ENCODE measurements at regions not wholly inside any gene's neighbourhood (a gene's known extent, or its start where the extent isn't known, plus 50 kb on each side); places are given as distances from the start of the nearest gene placed in this dataset.

GRCh38 chr7:17523813-17524739 lies 225.6 kb downstream of the AHR start:
- peak; percentile 23 for DNase-seq

- no peak for DNase-seq
Observed at GRCh38 chr7:17524746-17525145, 226.3 kb downstream of the AHR start.

GRCh38 chr7:17526621-17527020 lies 228.2 kb downstream of the AHR start:
- no peak for DNase-seq

DNA sequence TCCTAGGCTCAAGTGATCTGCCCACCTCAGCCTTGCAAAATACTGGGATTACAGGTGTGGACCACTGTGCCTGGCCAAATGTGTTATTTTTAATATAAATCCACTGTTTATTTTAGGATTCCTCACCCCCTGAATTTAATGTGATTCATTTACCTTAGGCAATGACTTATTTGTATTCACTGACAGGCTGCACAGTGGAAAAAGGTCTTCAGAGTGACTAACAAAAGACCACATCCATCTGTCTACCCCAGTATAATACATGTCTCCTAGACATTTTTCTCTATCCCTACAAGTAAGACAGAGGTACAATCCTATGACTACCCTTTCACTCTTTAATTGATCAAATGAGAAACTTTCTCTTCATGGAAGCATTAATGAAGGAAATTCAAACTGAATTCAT lies 230.2 kb downstream of the AHR start:
- DNase-seq = no peak

DNA sequence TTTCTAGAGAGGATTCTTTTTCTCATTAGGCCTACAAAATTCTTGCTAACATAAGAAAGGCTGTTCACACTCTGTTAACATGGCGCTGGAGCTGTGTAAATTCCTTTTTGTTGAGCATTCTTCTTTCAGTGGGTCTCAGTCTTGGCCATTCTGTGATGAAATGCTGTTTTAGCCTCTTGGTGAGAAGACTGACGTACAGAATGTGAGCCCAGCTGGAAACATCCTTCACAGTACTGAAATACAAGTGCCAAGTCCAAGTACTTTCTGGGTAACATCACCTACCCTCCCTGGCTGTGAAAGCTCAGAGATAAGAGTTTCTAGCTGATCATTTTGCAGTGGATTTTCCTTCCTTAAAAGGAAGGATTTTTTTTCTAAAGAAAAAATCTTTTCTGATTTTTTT lies 231.8 kb downstream of the AHR start:
- no peak for DNase-seq

GRCh38 chr7:17530741-17531421 lies 232.4 kb downstream of the AHR start:
- peak; percentile 56 for DNase-seq

DNA sequence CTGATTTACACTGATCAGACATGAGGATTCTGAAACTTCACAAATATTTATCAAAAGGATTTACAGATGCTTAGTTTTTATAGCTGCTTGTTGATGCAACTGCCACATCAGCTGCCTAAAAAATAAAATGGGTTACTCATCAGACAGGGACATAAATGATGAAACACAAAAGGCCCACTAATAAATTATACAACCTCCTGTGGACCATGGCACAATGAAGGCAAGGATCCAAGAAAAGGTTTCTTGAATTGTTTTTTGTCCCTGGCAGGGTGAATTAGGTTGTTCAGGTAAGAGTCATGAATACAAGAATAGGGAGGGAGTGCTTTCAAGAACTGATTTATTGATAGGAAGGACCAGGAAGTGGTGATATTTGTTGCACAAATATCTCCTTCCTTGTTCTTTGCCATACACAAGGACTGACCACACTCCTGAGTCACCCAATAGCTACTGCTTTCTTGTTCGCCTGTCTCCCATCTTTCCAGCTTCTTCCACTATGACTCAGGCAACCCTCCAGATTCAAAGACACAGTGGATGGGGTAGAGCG lies 234.5 kb downstream of the AHR start:
- peak; percentile 12 for DNase-seq

- DNase-seq = no peak
Observed at GRCh38 chr7:17534348-17534747, 235.9 kb downstream of the AHR start.

DNA sequence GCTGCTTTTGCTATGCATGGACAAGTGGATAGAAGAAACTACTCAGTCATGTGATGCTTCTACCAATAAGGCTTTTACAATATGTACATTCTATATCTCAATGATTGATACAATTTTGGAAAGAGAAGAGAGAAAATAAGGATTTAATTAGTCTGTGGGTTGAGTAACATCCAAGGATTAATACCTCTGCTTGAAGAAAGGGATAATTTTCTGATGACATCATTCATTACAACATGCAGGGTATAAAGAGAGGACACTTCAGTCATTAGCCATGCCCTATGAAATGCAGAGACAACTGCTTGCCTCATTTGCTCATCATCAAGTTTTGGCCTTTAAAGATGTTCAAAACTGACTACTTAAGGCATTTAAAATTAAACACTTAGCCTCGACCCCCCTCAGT lies 237.3 kb downstream of the AHR start:
- no peak for DNase-seq

DNA sequence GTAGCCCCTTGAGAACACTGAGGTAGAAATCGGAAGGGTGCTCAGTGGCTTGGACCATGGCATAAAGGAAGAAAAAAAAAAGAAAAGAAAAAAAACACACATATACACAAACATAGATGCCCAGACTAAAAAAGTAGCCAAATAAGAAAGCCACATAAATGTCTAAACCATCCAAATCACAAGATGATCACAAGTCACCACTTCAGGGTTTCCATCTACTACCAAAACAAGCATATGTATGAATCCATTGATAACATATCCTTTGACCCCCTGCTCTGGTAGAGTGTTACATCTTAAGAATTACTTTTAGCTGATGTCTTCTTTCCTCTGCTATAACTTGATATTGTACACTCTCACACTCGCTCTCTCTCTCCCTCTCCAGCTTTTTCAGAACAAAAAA lies 245.9 kb downstream of the AHR start:
- no peak for DNase-seq

DNA sequence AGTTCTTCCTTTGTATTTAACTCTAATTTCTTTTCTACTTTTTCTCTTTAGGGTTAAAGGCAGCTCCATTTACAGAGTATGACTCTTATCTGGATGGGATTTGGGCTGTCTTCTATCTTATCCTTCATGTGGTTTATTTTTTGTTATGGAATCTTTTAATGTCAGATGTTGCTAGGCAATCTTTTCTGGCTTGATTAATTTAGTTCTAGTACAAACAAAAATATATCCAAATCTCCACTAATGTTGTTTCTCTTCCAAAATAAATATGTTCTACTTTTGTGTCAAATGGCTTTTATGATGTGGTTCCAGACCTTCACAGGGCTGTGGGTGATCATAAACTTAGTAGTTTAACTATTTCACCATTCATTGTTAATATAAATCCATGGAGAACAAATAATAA lies 246.9 kb downstream of the AHR start:
- no peak for DNase-seq

- DNase-seq = no peak
Observed at GRCh38 chr7:17546189-17546588, 247.7 kb downstream of the AHR start.

DNA sequence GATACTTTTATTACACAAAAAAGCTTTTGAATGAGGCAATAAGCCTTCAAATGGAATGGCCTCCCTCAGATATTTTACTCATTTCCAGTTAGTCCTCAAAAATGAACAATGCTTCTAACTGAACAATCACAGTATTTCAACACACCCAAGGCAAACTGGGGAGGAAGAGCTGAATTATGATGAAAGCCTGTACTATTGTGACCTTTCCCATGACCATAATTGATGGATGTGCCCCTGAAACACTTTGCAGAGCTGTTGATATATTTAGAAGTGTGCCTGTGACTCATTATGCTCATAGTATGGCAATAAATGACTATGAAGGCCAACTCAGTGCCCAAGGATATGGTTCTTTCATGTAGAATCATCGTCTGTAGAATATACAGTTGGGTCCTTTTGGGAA lies 248.1 kb downstream of the AHR start:
- no peak for DNase-seq

DNA sequence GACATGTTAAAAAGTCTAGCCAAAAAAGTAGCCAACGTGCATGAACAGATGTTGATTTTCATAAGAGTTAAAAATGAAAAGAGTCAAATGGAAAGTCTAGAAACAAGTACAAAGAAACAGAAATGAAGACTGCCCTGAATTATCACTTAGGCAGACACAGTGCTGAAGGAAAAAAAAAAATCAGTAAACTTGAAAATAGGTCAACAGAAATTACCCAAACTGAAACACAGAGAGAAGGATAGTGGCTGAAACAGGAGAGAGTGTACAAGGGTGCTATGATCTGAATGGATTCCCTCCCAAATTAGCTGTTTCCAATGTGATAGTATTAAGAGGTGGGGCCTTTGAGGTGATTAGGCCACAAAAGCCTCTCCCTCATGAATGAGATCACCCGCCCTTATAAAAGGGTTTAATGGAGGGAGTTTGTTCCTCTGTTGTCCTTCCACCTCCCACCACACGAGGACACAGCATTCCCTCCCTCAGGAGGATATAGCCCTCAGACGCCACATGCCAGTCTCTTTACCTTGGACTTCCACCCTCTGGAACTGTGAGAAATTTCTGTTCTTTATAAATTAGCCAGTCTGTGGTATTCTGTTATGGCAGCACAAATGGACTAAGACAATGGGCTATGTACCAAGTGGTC lies 249.7 kb downstream of the AHR start:
- peak; percentile 20 for DNase-seq

DNA sequence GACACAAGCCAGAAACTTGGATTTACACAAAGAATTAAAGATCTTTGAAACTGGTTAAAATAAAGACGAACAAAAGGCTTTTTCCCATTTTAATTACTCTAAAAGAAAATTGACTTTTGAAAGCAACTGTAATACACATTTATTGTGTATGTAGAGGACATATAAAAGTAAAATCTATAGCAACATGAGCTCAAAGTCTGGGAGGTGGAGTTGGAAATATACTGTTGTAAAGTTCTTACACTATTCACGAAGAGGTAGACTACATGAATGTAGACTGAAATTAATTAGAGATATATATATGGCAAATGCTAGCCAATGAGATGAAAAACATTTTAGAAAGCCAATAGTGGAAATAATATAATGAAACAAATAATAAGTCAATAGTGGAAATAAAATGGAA lies 251.0 kb downstream of the AHR start:
- no peak for DNase-seq

DNA sequence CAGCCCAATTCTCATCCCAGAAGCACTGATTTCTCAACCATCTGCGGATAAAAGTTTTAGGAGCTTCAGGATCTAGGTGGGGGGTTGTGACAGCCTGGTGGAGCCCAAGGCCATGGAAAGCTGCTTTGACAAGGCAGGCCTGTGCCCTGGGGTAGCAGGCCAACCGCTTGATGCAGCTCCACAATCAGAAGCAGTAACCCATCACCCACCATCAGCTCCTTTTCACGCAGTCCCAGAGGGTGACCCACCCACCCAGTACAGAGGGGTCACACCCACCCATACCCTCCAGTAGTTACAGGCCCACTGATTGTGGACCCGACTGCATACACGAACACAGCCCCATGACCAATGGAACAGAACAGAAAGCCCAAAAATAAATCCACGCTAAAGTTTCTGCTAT lies 253.9 kb downstream of the AHR start:
- DNase-seq = no peak

DNA sequence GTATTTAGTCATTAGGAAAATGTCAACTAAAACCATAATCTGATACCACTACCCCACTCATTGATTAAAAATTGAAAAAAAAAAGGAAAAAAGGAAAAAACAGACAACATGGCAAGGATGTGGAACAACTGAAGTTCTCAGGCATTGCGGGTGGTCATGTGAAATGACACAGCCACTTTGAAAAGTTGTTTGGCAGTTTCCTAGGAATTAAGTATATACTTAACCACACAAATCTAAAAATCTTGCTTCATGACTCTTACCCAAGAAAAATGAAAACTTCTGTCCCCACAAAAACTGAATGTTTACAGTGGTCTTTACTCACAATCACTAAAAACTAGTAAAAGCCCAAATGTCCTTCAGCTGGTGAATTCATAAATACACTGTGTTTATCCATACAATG lies 254.5 kb downstream of the AHR start:
- no peak for DNase-seq

DNA sequence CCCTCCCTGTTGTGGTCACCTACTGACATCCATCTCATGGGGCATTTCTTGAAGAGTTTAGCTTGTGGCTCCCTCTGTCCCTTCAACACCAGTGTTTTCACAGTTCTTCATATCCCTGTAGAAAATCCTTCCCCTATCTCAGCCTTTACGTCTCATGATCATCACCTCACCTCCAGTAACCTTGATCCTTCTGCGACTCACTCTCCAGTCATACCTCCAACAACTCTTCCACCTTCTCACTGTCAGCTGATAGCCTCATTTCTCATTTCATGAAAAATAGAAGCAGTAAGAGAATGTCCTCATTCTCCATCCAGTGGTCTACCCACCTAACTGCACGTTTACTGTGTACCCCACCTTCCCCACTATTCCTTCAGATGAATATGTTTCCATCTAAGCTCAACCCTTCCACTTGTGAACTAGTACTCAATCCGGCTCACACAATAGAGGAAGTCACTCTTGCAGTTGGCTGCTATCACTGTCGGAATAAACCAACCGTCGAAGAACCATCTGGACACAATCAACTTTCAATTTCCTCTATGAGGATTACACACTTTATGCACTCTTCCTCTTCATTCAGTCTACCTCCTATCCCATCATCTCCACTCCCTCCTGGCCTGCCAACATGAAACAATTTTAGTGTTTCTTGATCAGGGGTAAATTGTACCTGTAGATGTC lies 256.0 kb downstream of the AHR start:
- DNase-seq = no peak

GRCh38 chr7:17556247-17556956 lies 257.9 kb downstream of the AHR start:
- DNase-seq = no peak

GRCh38 chr7:17557251-17557671 lies 258.8 kb downstream of the AHR start:
- DNase-seq = no peak

DNA sequence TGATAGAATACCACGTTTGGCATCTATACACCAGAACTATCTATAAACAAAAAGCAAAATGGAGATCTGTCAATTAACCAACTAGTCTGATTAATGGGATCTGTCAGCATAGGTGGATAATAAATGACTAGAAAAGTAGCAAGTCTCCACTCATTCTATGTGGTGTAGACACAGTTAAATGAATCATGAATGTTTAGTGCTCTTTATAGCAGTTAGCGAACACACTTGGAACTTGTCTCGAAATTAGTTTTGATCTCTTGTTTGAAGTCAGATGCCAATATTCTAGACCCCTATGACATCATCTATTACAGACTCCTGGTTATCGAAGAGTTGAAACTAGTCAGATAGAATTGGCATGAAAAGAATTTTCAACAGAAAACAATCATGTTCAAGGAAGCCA lies 259.7 kb downstream of the AHR start:
- peak; percentile 30 for DNase-seq
